HG02840 (cell line): ENCODE measurements at regions not wholly inside any gene's neighbourhood (a gene's known extent, or its start where the extent isn't known, plus 50 kb on each side); places are given as distances from the start of the nearest gene placed in this dataset.

Experiments used
- ATAC-seq: cut with Tn5 transposase; IDR thresholded peaks from one replicate; pipeline ENCODE4 v1.9.1; 2021; ENCODE audit warnings: mild to moderate bottlenecking, moderate library complexity, moderate number of reproducible peaks; ENCODE audit not compliant: unreplicated experiment, low FRiP score

DNA sequence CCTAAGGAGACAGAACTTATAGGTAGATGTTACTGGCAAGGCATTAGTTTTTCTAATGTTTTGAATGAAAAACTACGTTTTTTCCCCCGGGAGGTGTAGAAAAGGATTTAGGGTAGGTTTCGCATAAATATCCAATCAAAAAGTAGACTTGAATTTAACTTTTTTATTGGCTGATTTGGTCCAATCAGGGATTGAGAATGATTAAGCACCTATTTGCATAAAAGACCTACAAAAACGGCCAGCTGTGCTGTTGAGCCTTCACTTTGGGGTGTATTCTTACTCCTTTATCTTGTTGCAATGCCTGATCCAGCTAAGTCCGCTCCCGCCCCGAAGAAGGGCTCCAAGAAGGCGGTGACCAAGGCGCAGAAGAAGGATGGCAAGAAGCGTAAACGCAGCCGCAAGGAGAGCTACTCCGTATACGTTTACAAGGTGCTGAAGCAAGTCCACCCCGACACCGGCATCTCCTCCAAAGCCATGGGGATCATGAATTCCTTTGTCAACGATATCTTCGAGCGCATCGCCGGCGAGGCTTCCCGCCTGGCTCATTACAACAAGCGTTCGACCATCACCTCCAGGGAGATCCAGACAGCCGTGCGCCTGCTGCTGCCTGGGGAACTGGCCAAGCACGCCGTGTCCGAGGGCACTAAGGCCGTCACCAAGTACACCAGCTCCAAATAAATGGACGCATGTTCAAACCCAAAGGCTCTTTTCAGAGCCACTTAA, 113.5 kb upstream of the BTN3A2 start:
- ATAC-seq = peak; percentile 48

DNA sequence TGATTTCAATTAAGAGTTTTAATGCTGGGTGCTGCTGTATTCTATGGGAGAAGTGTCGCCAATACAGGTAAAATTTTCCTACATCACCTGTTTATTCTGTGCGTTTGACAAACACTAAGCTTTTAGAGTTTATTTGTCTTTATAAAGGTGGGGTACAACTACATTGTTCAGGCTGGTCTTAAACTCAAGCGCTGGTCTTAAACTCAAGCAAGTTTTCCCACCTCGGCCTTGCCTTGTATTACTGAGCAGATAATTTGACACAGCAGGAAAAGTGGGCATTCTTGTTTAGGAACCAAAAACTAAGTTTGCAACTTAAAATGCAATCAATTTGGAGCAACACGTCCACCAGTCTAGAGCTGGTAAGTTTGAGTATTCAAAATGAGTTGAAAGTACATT, 112.9 kb upstream of the BTN3A2 start:
- ATAC-seq = no peak

DNA sequence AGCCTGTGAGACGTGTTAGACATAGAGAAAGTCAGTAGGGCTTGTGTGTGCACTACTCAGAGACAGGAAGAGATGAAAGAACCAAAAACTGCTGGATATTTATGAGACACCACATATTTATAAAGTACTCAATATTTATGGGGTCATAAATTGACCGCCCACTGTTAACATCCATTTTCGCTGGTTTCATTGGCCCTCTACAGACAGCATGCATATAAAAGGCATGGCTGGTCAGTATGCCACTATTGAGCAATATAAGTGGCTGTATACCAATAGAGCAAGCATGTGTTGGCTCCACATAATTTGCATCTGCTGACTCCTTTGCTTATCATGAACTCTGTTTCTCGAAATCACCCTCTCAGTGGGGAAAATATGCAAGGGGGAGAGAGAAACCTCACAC, 110.3 kb upstream of the BTN3A2 start:
- ATAC-seq = no peak

DNA sequence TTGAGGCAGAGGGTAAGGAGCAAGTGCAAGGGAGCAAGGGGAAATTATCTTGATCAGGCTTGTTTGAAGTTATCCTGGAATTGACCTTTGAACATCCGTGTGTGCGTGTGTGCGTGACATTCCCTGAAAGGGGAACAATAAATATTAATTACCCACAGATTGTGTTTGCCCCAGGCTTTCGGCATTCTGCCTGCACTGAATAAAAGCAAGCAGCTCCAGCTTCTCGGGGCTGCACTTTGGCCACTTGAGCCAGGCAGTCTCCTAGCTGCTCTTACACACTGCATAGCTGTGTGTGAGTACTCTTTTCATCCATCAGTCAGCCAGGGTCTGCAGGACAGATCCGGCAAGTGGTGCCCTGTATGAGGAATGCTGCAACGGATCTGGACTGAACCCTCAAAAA, 107.7 kb upstream of the BTN3A2 start:
- ATAC-seq = no peak

DNA sequence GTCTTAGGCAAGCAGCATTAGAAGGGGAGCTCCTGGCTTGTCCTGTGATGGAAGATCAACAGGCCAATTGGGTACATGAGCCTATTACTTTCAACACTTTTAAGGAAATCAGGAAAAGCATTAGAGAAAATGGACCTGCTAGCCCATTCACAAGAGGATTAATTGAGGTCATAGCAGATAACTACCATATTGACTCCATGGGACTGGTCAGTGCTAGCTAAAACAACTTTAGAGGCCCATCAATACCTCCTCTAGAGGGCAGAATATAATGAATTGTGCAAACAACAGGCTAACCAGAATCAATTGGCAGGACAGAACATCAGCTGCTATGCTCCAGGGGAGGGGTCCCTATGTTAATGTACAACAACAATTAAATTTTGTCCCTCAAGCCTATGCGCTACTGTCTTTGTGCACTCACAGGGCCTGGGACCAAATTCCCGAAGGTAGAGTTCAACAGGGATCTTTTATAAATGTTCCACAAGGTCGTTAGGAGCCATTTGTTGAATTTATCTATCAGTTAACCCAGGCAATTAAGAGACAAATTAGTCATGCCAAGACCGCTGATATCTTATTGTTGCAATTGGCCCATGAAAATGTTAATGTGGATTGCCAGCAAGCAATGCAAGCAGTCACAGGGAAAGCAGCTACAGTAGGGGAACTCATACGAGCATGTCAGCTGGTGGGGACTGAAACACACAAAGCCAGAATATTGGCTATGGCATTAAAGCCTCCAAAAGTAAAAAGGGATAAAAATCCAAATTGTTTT, 106.6 kb upstream of the BTN3A2 start:
- ATAC-seq = no peak

DNA sequence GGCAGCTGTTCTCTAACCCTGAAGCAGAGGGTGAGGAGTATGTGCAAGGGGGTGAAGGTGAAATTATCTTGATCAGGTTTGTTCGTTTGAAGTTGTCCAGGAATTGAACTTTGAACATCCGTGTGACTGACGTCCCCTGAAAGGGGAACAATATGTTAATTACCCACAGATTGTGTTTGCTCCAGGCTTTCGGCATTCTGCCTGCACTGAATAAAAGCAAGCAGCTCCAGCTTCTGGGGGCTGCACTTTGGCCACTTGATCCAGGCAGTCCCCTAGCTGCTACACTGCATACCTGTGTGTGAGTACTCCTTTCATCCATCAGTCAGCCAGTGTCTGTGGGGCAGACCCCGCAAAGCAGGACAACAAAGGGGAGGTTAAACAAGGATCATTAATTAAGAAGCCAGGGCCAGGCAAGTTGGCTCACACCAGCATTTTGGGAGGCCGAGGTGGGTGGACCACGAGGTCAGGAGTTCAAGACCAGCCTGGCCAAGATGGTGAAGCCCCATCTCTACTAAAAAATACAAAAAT, 104.8 kb upstream of the BTN3A2 start:
- no peak for ATAC-seq

DNA sequence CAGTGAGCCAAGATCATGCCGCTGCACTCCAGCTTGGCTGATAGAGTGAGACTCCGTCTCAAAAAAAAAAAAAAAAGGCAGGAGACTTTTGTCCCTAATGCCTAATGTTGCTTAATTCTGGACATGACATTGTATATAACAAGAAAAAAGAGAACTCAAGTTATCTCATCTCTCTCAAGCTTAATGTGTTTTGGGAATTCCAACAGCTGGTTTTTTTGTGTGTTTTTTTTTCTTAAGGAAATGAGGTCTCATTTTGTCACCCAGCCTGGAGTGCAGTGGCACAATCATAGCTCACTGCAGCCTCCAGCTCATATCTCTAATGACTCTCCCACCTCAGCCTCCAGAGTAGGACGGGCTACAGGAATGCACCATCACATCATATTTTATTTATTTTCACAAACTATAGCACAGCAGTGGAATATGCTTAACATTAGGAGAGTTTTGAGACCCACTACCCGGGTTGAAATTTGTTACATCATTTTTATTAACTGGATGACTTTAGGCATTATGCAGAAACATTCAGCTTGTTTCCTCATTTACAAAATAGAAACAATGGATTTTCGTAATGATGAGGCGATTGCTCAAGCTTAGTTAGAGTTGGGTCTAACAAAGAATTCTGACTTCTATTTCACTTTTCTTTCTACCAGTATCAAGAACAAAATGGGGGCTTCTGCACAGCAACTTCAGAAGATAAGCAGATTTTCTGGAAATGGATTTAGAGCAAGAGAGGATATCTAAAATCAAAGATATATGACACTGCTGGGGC, 104.1 kb upstream of the BTN3A2 start:
- no peak for ATAC-seq

DNA sequence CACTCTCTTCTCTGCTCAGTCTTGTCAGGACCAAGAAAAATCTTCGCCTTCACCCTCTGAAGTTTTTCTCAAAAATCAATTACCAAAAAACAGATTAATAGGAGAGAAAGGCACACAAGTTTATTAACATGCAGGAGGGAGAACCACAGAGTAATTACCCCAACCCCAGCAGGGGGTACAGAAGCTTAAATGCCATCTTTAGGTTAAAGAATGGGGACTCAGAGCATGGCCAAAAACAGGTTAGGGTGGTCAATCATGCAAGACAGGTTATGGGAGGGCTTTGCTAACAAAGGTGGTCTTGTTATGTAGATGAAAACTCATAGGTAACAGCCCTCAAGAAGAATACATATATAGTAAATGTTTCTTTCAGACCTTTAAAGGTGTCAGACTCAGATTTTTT, 100.5 kb upstream of the BTN3A2 start:
- no peak for ATAC-seq

DNA sequence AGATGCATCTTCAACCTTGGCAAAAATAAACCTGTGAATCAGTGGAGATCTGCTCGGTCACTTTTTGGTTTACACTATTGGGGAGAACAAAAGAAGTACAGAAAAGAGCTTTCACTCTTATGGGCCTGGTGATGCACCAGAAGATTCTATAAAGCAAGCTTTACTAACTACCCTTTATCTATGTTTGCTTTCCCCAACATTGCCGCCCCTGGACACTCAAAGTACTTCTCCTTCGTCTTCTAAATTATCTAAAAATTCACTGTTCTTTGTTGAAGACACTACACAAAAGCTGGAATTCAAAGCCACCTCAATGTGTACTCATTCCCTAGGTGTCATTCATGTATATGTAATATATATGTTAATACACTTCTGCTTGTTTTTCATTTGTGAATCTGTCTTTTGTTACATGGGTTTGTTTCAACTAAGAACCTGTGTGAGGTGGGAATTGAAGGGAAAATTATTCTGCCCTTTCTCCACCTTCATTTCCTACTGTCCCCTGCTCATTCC, 97.9 kb upstream of the BTN3A2 start:
- no peak for ATAC-seq

DNA sequence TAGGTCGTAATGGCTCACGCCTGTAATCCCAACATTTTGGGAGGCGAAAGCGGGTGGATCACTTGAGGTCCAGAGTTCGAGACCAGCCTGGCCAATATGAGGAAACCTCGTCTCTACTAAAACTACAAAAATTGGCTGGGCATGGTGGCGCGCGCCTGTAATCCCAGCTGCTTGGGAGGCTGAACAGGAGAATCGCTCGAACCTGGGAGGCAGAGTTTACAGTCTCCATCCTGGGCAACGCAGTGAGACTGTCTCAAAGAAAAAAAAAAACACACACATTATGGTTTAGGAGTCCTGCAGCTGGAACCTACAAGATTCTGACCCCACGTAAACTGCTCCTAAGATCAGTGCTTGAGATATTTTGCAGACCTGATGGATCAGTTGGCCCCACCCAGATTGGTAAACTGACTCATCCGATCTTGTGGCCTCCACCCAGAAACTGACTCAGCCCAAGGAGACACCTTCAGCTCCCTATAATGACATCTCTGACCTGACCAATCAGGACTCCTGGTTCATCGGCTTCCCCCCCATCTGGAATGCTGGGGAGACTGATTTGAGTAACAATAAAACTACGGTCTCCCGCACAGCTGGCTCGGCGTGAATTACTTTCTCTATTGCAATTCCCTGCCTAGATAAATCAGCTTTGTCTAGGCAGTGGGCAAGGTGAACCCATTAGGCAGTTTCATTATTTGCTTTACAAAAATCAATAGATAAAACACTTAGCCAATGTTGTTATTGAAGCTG, 96.2 kb upstream of the BTN3A2 start:
- no peak for ATAC-seq

DNA sequence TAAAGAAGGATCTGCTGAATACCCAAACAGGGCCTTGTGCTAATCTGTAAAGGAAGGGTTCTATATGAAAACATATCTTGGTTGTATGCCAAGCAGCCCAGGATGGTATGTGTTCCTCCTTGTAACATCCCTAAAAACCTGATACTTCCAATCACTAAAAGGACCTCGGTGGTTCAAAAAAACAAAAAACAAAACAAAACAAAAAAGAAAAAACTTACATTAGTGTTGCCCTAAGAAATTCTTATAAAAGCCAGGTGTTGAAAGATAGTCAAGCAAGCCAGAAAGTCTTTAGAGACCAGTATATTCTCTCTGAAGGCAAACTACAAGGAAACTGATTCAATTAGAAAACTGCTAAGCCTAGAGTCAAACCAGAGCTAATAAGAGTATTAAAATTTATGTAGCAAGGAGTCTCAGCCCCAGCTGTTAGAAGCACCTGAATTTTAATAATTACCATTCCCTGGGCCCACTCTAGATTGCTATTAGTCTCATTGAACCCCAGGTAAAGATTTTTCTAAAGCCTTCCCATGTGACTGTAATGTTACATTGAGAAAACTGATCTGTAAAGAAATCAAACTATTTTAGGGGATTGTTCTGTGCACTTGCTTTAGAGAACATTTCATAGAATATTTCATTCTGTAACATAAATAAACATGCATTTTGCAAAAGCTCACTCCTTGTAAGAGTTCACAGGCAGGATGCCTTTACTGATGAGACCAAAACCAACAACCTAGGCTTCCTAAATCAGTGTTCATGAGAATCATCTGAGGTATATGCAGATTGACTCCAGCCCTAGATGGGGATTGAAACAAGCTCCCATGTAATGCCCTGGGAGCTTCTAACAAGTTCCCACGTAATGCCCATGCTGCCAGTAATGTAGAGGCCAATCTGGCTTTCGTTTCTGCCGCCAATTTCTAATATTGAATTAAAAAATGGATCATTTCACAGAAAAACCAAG, 95.2 kb upstream of the BTN3A2 start:
- no peak for ATAC-seq

DNA sequence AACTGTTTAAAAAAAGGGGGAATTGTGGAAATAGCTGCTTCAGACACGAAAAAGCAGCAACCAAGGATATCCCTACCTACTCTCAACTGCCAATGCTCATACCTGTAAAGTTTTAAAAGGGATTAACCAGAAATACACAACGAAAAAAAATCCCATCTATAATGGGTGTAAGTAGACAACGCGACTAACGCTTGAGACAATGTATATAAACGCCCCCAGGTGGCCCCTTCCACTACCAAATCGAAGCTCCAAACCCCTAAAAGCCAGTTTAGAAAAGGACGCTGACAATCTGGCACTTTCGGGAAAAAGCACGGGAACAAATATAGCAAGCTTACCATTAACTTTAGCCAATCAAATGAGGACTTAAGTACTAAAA, 94.5 kb upstream of the BTN3A2 start:
- no peak for ATAC-seq

DNA sequence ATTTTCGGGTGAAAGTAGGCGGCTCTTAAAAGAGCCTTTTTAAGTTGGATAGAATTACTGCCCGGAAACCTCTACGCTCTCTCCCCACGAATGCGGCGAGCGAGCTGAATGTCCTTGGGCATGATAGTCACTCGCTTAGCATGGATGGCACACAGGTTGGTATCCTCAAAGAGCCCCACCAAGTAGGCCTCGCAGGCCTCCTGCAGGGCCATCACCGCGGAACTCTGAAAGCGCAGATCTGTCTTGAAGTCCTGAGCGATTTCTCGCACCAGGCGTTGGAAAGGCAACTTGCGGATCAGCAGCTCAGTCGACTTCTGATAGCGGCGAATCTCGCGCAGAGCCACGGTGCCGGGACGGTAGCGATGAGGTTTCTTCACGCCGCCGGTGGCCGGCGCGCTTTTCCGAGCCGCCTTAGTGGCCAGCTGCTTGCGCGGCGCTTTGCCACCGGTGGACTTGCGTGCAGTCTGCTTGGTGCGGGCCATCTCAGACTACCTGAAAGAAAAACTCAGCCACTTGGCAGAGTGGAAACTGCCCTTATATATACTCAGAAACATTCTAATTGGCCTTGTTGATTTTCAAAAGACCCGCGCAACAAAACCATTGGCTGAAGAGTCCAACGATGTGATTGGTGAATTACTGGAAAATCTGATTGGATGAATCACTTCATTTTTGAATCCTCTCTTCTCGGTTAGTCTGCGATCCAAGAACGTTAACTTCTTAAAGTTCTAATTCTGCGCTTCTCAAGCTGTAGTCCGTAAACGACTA, 93.9 kb upstream of the BTN3A2 start:
- ATAC-seq = peak; percentile 34

DNA sequence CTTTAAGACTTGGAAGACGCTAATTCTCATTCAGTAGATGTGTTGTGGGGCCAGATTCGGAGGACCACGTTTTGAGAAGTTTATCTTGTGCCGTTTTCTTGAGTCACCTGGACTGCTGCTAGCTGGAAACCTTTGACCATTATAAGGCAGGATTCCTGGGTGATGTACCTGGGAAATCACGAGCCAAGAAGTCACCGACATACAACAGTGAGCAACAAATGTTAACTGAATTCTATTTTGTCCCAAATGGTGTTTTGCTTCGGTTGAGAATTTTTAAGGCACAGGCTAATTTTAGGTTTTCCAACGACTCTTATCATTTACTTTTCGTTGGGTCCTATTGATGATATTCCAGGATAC, 93.4 kb upstream of the BTN3A2 start:
- ATAC-seq = no peak

DNA sequence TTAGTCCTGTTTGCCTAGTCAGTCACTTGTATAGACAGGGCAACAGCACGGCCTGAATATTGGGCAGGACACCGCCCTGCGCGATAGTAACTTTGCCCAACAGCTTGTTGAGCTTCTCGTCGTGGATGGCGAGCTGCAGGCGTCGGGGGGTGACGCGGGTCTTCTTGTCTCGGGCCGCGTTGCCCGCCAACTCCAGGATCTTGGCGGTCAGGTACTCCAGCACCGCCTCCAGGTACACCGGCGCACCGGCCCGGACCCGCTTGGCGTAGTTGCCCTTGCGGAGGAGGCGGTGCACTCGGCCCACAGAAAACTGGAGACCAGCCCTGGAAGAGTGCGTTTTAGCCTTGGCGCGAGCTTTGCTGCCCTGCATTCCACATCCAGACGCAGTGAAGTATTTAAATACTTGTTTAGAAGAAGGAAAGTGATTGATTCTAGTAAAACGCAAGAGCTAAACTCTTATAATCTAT, 92.8 kb upstream of the BTN3A2 start:
- ATAC-seq = peak; percentile 28

DNA sequence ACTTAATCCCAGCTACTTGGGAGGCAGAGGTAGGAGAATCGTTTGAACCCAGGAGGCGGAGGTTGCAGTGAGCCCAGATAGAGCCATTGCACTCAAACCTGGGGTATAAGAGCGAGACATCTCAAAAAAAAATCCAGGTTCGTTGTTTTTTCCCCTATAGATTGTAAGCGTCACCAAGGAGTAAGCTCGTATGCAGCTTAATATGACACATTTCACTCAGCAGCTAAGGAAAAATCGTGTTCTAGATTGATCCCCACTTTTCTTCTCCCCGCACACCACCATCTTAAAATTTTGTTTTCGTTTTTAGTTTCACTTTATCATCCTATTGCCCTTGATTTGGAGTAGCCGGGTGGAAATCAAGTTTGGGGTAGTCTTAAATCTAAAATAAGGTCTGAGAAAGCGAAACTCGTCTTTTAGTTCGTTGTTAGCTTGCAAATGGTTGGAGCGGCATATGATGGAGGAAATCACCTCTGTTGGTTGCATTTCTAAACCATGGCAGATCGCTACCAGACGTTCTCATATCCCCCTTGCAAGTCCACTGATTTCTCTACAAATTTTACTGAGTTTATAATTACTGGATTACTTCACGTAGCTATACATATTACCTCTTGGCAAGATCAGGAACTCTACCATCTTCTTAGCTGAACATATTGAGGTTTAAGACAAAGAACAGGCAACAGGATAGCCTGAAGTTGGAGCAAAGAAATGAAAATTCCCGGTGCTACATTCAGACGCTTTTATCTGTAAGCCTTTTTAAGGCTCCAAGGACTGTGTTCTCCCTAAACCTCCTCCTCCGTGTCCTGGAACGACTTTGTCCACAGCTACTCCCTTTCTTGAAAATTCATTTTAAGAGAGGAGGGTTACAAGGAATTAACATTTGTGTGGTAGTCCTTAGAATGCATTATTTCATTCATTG, 91.1 kb upstream of the BTN3A2 start:
- no peak for ATAC-seq

DNA sequence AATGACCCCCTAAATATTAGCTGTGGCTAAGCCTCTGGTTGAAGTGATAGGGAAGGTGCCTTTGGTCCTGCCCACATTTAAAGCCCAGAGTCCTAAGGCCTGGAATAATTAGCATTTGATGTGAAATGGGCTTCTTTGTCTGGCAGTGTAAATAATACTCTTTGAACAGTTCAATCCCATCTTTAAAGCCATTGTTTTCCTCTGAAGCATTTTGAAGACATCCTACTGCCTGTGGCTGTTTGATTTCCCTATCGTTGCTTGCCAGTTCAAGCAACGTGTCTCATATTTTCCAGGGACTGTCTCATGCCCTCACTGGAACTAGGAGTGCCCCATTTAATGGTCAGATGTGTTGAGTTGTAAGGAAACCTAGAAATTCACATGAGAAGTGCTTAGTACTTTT, 89.3 kb upstream of the BTN3A2 start:
- no peak for ATAC-seq
